Suprapubic skin (tissue), 4 donors: ENCODE measurements at regions not wholly inside any gene's neighbourhood (a gene's known extent, or its start where the extent isn't known, plus 50 kb on each side); places are given as distances from the start of the nearest gene placed in this dataset.

ENCODE experiments used
- DNase-seq, 2 donors: peaks; one replicate each; pipeline ENCODE4 v3.0.0-alpha.2; 2019; ENCODE audit warnings: low spot score in 2 of 2
- H3K27ac ChIP-seq: fragments of 200-600 bp; sonication (generic); one replicate; pipeline ENCODE4 v1.5.1; 2019
- H3K27me3 ChIP-seq: fragments of 200-600 bp; sonication (generic); one replicate; pipeline ENCODE4 v1.5.1; 2019
- H3K36me3 ChIP-seq: fragments of 200-600 bp; sonication (generic); one replicate; pipeline ENCODE4 v1.5.1; 2019
- H3K4me1 ChIP-seq: fragments of 200-600 bp; sonication (generic); one replicate; pipeline ENCODE4 v1.5.1; 2019
- H3K4me3 ChIP-seq: fragments of 200-600 bp; sonication (generic); one replicate; pipeline ENCODE4 v1.5.1; 2019; ENCODE audit warnings: mild to moderate bottlenecking
- H3K9me3 ChIP-seq: fragments of 200-600 bp; sonication (generic); one replicate; pipeline ENCODE4 v1.5.1; 2019
- EP300 ChIP-seq: sonication (generic); formaldehyde crosslinking; IDR thresholded peaks from one replicate; pipeline ENCODE4 v1.6.1; 2017; ENCODE audit warnings: antibody characterized with exemption
- POLR2A ChIP-seq, 2 donors: fragments of 450-650 bp; IDR thresholded peaks; one replicate each; pipeline ENCODE4 v1.6.1; 2017; ENCODE audit warnings: antibody characterized with exemption in 2 of 2, mild to moderate bottlenecking in 2 of 2, moderate library complexity in 2 of 2
- POLR2AphosphoS5 ChIP-seq, 3 donors: sonication (generic); formaldehyde crosslinking; IDR thresholded peaks; one replicate each; pipeline ENCODE4 v1.6.1; 2017; ENCODE audit warnings: antibody characterized with exemption in 3 of 3
- WGBS: methylation state at CpG from one replicate; pipeline ENCODE4 v1.1.5; 2018; 5-methylcytosine and 5-hydroxymethylcytosine counted together
- TF ChIP-seq, protein P1 (sequence below), 2 donors: fragments of 200-600 bp in 1 of 2; fragments of 450-650 bp in 1 of 2; sonication (generic) in 1 of 2; IDR thresholded peaks; one replicate each; pipeline ENCODE4 v1.5.1; 2016 to 2019; ENCODE audit warnings: antibody characterized with exemption in 2 of 2, mild to moderate bottlenecking in 1 of 2, moderate library complexity in 1 of 2

GRCh38 chr3:67082533-67083024 lies 84.5 kb downstream of the KBTBD8 start:
- no peak overlapping the region for H3K4me3 ChIP-seq
- no peaks in the 10 kb centered on the region for H3K27me3 ChIP-seq
- no peaks in the 10 kb centered on the region for H3K4me1 ChIP-seq
- WGBS = 96% methylated on average over 4 of the region's 4 CpGs
- no peaks in the 10 kb centered on the region for H3K9me3 ChIP-seq
- H3K27ac ChIP-seq = no peak overlapping the region
- no peak for TF ChIP-seq POLR2A (IDR thresholded peaks at IDR 0.05)
- TF ChIP-seq, protein P1, sequence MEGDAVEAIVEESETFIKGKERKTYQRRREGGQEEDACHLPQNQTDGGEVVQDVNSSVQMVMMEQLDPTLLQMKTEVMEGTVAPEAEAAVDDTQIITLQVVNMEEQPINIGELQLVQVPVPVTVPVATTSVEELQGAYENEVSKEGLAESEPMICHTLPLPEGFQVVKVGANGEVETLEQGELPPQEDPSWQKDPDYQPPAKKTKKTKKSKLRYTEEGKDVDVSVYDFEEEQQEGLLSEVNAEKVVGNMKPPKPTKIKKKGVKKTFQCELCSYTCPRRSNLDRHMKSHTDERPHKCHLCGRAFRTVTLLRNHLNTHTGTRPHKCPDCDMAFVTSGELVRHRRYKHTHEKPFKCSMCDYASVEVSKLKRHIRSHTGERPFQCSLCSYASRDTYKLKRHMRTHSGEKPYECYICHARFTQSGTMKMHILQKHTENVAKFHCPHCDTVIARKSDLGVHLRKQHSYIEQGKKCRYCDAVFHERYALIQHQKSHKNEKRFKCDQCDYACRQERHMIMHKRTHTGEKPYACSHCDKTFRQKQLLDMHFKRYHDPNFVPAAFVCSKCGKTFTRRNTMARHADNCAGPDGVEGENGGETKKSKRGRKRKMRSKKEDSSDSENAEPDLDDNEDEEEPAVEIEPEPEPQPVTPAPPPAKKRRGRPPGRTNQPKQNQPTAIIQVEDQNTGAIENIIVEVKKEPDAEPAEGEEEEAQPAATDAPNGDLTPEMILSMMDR (IDR thresholded peaks at IDR 0.05) = no peak
- no peak for TF ChIP-seq POLR2AphosphoS5 (IDR thresholded peaks at IDR 0.05)
- TF ChIP-seq EP300 = no peak
- no peak for DNase-seq
- H3K36me3 ChIP-seq = no peaks in the 10 kb centered on the region

GRCh38 chr3:67083277-67083676 lies 85.2 kb downstream of the KBTBD8 start:
- H3K27ac ChIP-seq = no peak overlapping the region
- TF ChIP-seq POLR2AphosphoS5 (IDR thresholded peaks at IDR 0.05) (no peak), POLR2A (IDR thresholded peaks at IDR 0.05) (no peak), EP300 (no peak)
- TF ChIP-seq, protein P1 (IDR thresholded peaks at IDR 0.05) = no peak
- no peak for DNase-seq
- H3K4me3 ChIP-seq = no peak overlapping the region
- no peaks in the 10 kb centered on the region for H3K36me3 ChIP-seq
- 43% methylated on average over 1 of the region's 1 CpG for WGBS
- no peaks in the 10 kb centered on the region for H3K27me3 ChIP-seq
- no peaks in the 10 kb centered on the region for H3K9me3 ChIP-seq
- H3K4me1 ChIP-seq = no peaks in the 10 kb centered on the region

DNA sequence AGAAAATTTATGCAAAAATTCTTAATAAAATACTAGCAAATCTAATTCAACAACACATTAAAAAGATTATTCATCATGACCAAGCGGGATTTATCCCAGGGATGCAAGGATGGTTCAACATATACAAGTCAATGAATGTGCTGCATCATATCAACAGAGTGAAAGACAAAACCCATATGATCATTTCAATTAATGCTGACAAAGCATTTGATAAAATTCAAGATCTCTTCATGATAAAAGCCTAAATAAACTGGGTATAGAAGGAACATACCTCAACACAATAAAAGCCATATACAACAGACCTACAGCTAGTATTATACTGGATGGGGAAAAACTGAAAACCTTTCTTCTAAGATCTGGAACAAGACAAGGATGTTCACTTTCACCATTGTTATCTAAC lies 89.7 kb downstream of the KBTBD8 start:
- H3K36me3 ChIP-seq = no peaks in the 10 kb centered on the region
- DNase-seq = no peak
- H3K4me1 ChIP-seq = no peaks in the 10 kb centered on the region
- TF ChIP-seq, protein P1 (IDR thresholded peaks at IDR 0.05) = no peak
- TF ChIP-seq POLR2AphosphoS5 (IDR thresholded peaks at IDR 0.05) = no peak
- TF ChIP-seq POLR2A (IDR thresholded peaks at IDR 0.05) = no peak
- TF ChIP-seq EP300 = no peak
- H3K9me3 ChIP-seq = no peaks in the 10 kb centered on the region
- WGBS = 100% methylated on average over 1 of the region's 1 CpG
- H3K4me3 ChIP-seq = no peak overlapping the region
- H3K27ac ChIP-seq = no peak overlapping the region
- no peaks in the 10 kb centered on the region for H3K27me3 ChIP-seq

DNA sequence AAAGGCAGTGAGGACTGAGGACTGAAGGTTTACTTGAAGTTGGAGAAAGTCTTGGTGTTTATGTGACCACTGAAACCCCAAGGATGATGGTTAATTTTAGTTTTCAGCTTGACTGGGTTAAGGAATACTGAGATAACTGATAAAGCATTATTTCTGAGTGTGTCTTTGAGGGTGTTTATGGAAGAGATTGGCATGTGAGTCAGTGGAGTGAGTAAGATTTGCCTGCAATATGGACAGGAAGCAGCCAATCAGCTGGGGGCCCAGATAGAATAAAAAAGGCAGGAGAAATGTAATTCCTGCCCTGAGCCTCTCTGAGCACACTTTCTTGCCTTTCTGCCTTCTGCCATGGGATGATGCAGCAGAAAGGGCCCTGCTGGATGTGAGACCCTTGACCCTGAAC lies 92.4 kb downstream of the KBTBD8 start:
- no peaks in the 10 kb centered on the region for H3K4me1 ChIP-seq
- H3K27ac ChIP-seq = no peak overlapping the region
- no peak overlapping the region for H3K4me3 ChIP-seq
- H3K27me3 ChIP-seq = no peaks in the 10 kb centered on the region
- no peak for TF ChIP-seq POLR2A (IDR thresholded peaks at IDR 0.05)
- H3K36me3 ChIP-seq = no peaks in the 10 kb centered on the region
- H3K9me3 ChIP-seq = no peaks in the 10 kb centered on the region
- no peak for DNase-seq

DNA sequence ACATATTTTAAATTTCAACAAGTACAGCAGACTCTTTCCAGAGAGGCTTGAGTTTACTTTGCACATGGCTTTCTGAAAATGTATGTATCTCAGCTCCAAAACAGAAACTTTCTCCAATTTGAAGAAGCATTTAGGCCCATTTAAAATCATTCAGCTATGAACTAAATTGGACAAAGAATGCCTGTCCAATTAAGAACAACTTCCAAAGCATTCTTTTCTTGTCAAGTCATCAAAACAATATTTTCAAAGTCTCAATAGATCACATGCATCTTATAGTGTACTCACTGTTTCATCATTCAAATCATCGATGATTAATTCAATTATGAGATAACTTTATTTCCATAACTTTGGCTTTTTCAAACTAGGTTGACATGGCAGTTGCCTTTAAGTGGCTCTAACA lies 95.2 kb downstream of the KBTBD8 start:
- no peaks in the 10 kb centered on the region for H3K27me3 ChIP-seq
- no peak for TF ChIP-seq POLR2AphosphoS5 (IDR thresholded peaks at IDR 0.05)
- TF ChIP-seq, protein P1 (IDR thresholded peaks at IDR 0.05) = no peak
- no peak for TF ChIP-seq POLR2A (IDR thresholded peaks at IDR 0.05)
- TF ChIP-seq EP300 = no peak
- no peaks in the 10 kb centered on the region for H3K36me3 ChIP-seq
- no peak overlapping the region for H3K4me3 ChIP-seq
- H3K27ac ChIP-seq = no peak overlapping the region
- WGBS = 73% methylated on average over 1 of the region's 1 CpG
- no peak for DNase-seq
- H3K4me1 ChIP-seq = no peaks in the 10 kb centered on the region
- no peaks in the 10 kb centered on the region for H3K9me3 ChIP-seq

DNA sequence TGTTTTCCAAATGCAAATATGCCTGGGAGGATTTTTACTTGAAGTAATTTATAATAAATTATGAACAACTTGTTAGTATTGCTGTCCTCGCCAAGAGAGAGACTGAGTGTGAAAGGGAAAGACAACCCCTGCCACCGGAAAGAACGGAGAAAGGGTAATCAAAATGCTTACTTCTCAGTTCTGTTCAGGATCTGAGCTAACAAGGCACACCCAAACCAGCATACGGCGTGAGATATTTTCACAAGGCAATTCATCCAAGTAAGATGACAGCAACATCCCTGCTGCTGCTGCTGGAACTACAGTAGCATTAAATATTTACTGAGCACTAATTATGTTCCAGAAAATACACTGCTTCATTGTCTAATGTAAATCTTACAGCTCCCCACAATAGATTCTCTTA lies 96.1 kb downstream of the KBTBD8 start:
- DNase-seq = no peak
- no peak overlapping the region for H3K4me3 ChIP-seq
- H3K4me1 ChIP-seq = no peaks in the 10 kb centered on the region
- H3K9me3 ChIP-seq = no peaks in the 10 kb centered on the region
- H3K27me3 ChIP-seq = no peaks in the 10 kb centered on the region
- no peak overlapping the region for H3K27ac ChIP-seq
- WGBS = 31% methylated on average over 5 of the region's 5 CpGs
- no peak for TF ChIP-seq EP300
- TF ChIP-seq, protein P1 (IDR thresholded peaks at IDR 0.05) = no peak
- no peaks in the 10 kb centered on the region for H3K36me3 ChIP-seq
